ENCODE measurements at regions not wholly inside any gene's neighbourhood (a gene's known extent, or its start where the extent isn't known, plus 50 kb on each side); places are given as distances from the start of the nearest gene placed in this dataset.

DNA sequence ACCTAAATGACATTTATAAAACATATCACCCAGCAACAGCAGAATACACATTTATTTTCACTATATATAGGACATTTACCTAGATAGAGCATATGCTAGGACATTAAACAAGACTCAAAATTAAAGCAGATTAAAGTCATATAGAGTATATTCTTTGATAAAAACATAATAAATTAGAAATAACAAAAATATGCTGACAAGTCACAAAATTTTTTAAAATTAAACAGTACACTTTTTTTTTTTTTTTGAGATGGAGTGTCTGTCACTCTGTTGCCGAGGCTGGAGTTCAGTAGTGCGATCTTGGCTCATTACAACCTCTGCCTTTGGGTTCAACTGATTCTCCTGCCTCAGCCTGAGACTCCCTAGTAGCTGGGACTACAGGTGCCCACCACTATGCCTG, 758.9 kb upstream of the NRXN1 start:
- no peaks in the 10 kb centered on the region for H3K9me3 ChIP-seq
- H3K36me3 ChIP-seq, result no peaks in the 10 kb centered on the region
- TF ChIP-seq EP300 (IDR thresholded peaks at IDR 0.05) (no peak), POLR2A (IDR thresholded peaks at IDR 0.05) (no peak), CTCF (IDR thresholded peaks at IDR 0.05) (no peak)
- H3K27ac ChIP-seq, result no peak overlapping the region
- H3K27me3 ChIP-seq, result no peaks in the 10 kb centered on the region
- H3K4me3 ChIP-seq, result no peak overlapping the region
- intact Hi-C loops (cut with DNase I), result no loop called here
- DNase-seq, result no peak
- no peaks in the 10 kb centered on the region for H3K4me1 ChIP-seq (ENCODE audit: insufficient read depth)
- 86 to 91% (median 88%) methylated on average over 2 of the region's 2 CpGs for WGBS, 3 donors

GRCh38 chr2:51789918-51790317, 758.0 kb upstream of the NRXN1 start:
- no peaks in the 10 kb centered on the region for H3K9me3 ChIP-seq
- H3K36me3 ChIP-seq, result no peaks in the 10 kb centered on the region
- WGBS, 3 donors, result 83 to 86% (median 85%) methylated on average over 2 of the region's 2 CpGs
- TF ChIP-seq CTCF (IDR thresholded peaks at IDR 0.05), result no peak
- TF ChIP-seq POLR2A (IDR thresholded peaks at IDR 0.05), result no peak
- TF ChIP-seq EP300 (IDR thresholded peaks at IDR 0.05), result no peak
- intact Hi-C loops (cut with DNase I), result no loop called here
- H3K27me3 ChIP-seq, result no peaks in the 10 kb centered on the region
- H3K4me1 ChIP-seq (ENCODE audit: insufficient read depth), result no peaks in the 10 kb centered on the region
- DNase-seq, result no peak
- H3K27ac ChIP-seq, result no peak overlapping the region
- no peak overlapping the region for H3K4me3 ChIP-seq

GRCh38 chr2:51782921-51783765, 751.2 kb upstream of the NRXN1 start:
- Histone ChIP-seq H3K27me3 (no peaks in the 10 kb centered on the region), H3K4me1 (ENCODE audit: insufficient read depth) (no peaks in the 10 kb centered on the region), H3K9me3 (no peaks in the 10 kb centered on the region), H3K27ac (no peak overlapping the region), H3K4me3 (no peak overlapping the region), H3K36me3 (no peaks in the 10 kb centered on the region)
- TF ChIP-seq EP300 (IDR thresholded peaks at IDR 0.05) (no peak), CTCF (IDR thresholded peaks at IDR 0.05) (no peak), POLR2A (IDR thresholded peaks at IDR 0.05) (no peak)
- intact Hi-C loops (cut with DNase I), result no loop called here
- 81 to 83% (median 83%) methylated on average over 6 of the region's 6 CpGs for WGBS, 3 donors
- DNase-seq, result no peak

- WGBS, 3 donors, result 86 to 90% (median 87%) methylated on average over 4 of the region's 4 CpGs
- TF ChIP-seq EP300 (IDR thresholded peaks at IDR 0.05), result no peak
- TF ChIP-seq CTCF (IDR thresholded peaks at IDR 0.05), result no peak
- TF ChIP-seq POLR2A (IDR thresholded peaks at IDR 0.05), result no peak
- intact Hi-C loops (cut with DNase I), result no loop called here
- no peaks in the 10 kb centered on the region for H3K27me3 ChIP-seq
- no peaks in the 10 kb centered on the region for H3K4me1 ChIP-seq (ENCODE audit: insufficient read depth)
- H3K4me3 ChIP-seq, result no peak overlapping the region
- H3K36me3 ChIP-seq, result no peaks in the 10 kb centered on the region
- no peak for DNase-seq
- no peak overlapping the region for H3K27ac ChIP-seq
- no peaks in the 10 kb centered on the region for H3K9me3 ChIP-seq
Measured at GRCh38 chr2:51781691-51782090, 749.8 kb upstream of the NRXN1 start.
